Fibroblast of villous mesenchyme (primary cell): ENCODE measurements at regions not wholly inside any gene's neighbourhood (a gene's known extent, or its start where the extent isn't known, plus 50 kb on each side); places are given as distances from the start of the nearest gene placed in this dataset.

ENCODE experiments used
- DNase-seq: peaks from one replicate; pipeline ENCODE4 v3.0.0-alpha.2; 2010; ENCODE audit warnings: low read depth
- H3K4me3 ChIP-seq: 2 replicates; pipeline ENCODE4 v1.5.1; 2011; ENCODE audit warnings: low read depth, mild to moderate bottlenecking, low read length
- TF ChIP-seq, protein P1 (sequence below): IDR thresholded peaks from 2 replicates; pipeline ENCODE4 v1.5.1; 2012; ENCODE audit warnings: low read depth, mild to moderate bottlenecking, low read length; ENCODE audit not compliant: insufficient read depth

GRCh38 chr4:96912716-96913115 lies 1072.8 kb downstream of the PDHA2 start:
- TF ChIP-seq, protein P1, sequence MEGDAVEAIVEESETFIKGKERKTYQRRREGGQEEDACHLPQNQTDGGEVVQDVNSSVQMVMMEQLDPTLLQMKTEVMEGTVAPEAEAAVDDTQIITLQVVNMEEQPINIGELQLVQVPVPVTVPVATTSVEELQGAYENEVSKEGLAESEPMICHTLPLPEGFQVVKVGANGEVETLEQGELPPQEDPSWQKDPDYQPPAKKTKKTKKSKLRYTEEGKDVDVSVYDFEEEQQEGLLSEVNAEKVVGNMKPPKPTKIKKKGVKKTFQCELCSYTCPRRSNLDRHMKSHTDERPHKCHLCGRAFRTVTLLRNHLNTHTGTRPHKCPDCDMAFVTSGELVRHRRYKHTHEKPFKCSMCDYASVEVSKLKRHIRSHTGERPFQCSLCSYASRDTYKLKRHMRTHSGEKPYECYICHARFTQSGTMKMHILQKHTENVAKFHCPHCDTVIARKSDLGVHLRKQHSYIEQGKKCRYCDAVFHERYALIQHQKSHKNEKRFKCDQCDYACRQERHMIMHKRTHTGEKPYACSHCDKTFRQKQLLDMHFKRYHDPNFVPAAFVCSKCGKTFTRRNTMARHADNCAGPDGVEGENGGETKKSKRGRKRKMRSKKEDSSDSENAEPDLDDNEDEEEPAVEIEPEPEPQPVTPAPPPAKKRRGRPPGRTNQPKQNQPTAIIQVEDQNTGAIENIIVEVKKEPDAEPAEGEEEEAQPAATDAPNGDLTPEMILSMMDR: no peak
- no peak overlapping the region for H3K4me3 ChIP-seq
- DNase-seq: no peak

GRCh38 chr4:96913441-96914080 lies 1073.7 kb downstream of the PDHA2 start:
- no peak overlapping the region for H3K4me3 ChIP-seq
- TF ChIP-seq, protein P1: no peak
- no peak for DNase-seq

- TF ChIP-seq, protein P1: no peak
- DNase-seq: no peak
- H3K4me3 ChIP-seq: no peak overlapping the region
Measured at GRCh38 chr4:96916711-96917110, 1076.8 kb downstream of the PDHA2 start.

GRCh38 chr4:96936886-96937285 lies 1097.0 kb downstream of the PDHA2 start:
- no peak for DNase-seq
- TF ChIP-seq, protein P1: no peak

GRCh38 chr4:96946552-96946951 lies 1106.7 kb downstream of the PDHA2 start:
- TF ChIP-seq, protein P1: no peak
- no peak overlapping the region for H3K4me3 ChIP-seq
- DNase-seq: no peak

More at GRCh38 chr4:96936886-96937285, 1097.0 kb downstream of the PDHA2 start:
- H3K4me3 ChIP-seq: no peak overlapping the region

- no peak overlapping the region for H3K4me3 ChIP-seq
- TF ChIP-seq, protein P1: no peak
- DNase-seq: no peak
Measured at GRCh38 chr4:96952610-96953009, 1112.7 kb downstream of the PDHA2 start.

- DNase-seq: no peak
- TF ChIP-seq, protein P1: no peak
- H3K4me3 ChIP-seq: no peak overlapping the region
Measured at GRCh38 chr4:96955226-96955625, 1115.3 kb downstream of the PDHA2 start.
